ENCODE measurements at regions not wholly inside any gene's neighbourhood (a gene's known extent, or its start where the extent isn't known, plus 50 kb on each side); places are given as distances from the start of the nearest gene placed in this dataset.
"Not testable (repeated sequence)": the region's sequence is repeated elsewhere in the genome, so short reads cannot be mapped to it uniquely, and the experiment has no call there.

DNA sequence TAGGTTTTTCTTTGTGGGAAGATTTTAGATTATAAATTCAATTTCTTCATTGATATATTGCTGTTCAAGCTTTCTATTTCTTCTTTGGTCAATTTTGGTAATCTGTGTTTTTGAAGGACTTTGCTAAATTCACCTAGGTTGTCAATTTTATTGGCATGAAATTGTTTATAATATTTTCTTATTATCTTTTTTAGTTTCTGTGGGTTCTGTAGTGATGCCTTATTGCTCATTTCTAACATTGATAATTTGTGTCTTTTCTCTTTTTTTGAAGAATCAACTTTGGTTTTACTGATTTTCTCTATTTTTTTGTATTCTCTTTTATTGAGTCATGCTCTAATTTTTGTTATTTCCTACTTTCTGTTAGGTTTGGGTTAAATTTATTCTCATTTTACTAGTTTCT is 123.2 kb downstream of the ADSS2 start:
- TF ChIP-seq, protein P1, sequence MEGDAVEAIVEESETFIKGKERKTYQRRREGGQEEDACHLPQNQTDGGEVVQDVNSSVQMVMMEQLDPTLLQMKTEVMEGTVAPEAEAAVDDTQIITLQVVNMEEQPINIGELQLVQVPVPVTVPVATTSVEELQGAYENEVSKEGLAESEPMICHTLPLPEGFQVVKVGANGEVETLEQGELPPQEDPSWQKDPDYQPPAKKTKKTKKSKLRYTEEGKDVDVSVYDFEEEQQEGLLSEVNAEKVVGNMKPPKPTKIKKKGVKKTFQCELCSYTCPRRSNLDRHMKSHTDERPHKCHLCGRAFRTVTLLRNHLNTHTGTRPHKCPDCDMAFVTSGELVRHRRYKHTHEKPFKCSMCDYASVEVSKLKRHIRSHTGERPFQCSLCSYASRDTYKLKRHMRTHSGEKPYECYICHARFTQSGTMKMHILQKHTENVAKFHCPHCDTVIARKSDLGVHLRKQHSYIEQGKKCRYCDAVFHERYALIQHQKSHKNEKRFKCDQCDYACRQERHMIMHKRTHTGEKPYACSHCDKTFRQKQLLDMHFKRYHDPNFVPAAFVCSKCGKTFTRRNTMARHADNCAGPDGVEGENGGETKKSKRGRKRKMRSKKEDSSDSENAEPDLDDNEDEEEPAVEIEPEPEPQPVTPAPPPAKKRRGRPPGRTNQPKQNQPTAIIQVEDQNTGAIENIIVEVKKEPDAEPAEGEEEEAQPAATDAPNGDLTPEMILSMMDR (IDR thresholded peaks at IDR 0.05) = no peak
- H3K9me3 ChIP-seq = no peaks in the 10 kb centered on the region
- H3K27ac ChIP-seq = no peak overlapping the region
- H3K36me3 ChIP-seq = no peaks in the 10 kb centered on the region
- H3K4me1 ChIP-seq (ENCODE audit: control insufficient read depth in 1 of 2, insufficient read depth in 1 of 2, low read depth in 1 of 2, low read length in 1 of 2) = peaks cover 24% of the 10 kb centered on the region in 2 experiments
- H3K4me3 ChIP-seq (ENCODE audit: low read depth in 1 of 2, low read length in 1 of 2) = no peak overlapping the region
- H3K27me3 ChIP-seq = no peaks in the 10 kb centered on the region

DNA sequence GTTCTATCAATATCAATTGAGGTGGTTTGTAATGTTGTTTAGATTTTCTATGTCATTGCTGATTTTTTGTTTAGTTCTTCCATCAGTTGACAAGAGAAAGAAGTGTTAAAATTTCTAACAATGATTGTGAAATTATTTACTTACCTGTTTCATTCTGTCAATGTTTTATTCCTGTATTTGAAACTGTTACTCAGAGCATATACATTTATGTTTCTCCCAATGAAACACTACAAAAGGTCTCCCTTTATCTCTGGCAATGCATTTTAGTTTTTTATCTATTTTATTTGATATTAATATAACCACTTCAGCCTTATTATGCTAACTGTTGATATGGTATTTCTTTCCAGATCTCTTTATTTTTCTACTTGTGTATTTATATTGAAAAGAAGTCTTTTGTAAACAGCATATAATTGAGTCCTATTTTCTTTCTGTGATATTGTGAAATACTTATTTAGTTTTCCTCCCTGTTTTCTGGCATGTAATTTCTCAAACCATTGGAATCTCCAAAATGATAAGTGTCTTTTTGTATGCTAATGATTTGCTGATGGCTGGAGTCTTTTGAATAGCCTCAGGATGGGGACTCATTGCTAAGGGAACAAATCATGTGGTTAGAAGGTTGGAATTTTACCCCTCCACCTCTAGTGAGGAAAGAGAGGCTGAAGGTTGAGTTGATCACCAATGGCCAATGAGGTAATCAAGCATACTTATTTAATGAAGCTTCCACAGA is 122.0 kb downstream of the ADSS2 start:
- Histone ChIP-seq H3K27ac (no peak overlapping the region), H3K9me3 (no peaks in the 10 kb centered on the region), H3K4me3 (ENCODE audit: low read depth in 1 of 2, low read length in 1 of 2) (no peak overlapping the region), H3K27me3 (no peaks in the 10 kb centered on the region), H3K4me1 (ENCODE audit: control insufficient read depth in 1 of 2, insufficient read depth in 1 of 2, low read depth in 1 of 2, low read length in 1 of 2) (peaks cover 11 to 12% of the 10 kb centered on the region in 2 experiments), H3K36me3 (no peaks in the 10 kb centered on the region)
- TF ChIP-seq, protein P1 (IDR thresholded peaks at IDR 0.05) = no peak

DNA sequence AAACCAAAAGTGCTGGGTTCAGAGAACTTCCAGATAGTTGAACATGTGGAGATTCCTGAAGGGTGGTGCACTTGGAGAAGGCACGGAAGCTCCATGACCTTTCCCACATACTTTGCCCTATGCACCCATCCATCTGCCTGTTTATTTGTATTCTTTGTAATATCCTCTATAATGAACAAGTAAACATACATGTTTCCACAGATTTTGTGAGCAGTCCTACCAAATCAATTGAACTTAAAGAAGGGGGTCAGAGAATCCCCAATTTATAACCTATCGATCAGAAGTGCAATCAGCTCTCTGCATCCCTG is 121.4 kb downstream of the ADSS2 start:
- Histone ChIP-seq H3K36me3 (no peaks in the 10 kb centered on the region), H3K27ac (no peak overlapping the region), H3K9me3 (no peaks in the 10 kb centered on the region), H3K4me1 (ENCODE audit: control insufficient read depth in 1 of 2, insufficient read depth in 1 of 2, low read depth in 1 of 2, low read length in 1 of 2) (peaks cover 6% of the 10 kb centered on the region in 2 experiments), H3K27me3 (no peaks in the 10 kb centered on the region), H3K4me3 (ENCODE audit: low read depth in 1 of 2, low read length in 1 of 2) (no peak overlapping the region)
- TF ChIP-seq, protein P1 (IDR thresholded peaks at IDR 0.05) = no peak

DNA sequence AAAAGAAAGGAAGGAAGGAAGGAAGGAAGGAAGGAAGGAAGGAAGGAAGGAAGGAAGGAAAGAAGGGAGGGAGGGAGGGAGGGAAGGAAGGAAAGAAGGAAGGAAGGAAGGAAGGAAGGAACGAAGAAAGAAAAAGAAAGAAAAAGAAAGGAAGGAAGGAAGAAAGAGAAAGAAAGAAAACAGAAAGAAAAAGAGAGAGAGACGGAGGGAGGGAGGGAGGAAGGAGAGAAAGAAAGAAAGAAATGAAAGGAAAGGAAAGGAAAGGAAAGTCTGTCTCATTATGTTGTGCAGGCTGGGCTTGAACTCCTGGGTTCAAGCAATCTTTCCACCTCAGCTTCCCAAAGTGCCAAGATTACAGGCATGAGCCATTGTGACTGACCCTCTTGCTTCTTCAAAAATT is 118.9 kb downstream of the ADSS2 start:
- not testable (repeated sequence) for H3K4me1 ChIP-seq (ENCODE audit: control insufficient read depth in 1 of 2, insufficient read depth in 1 of 2, low read depth in 1 of 2, low read length in 1 of 2); H3K9me3 ChIP-seq; H3K36me3 ChIP-seq; H3K27me3 ChIP-seq; H3K4me3 ChIP-seq (ENCODE audit: low read depth in 1 of 2, low read length in 1 of 2); H3K27ac ChIP-seq

DNA sequence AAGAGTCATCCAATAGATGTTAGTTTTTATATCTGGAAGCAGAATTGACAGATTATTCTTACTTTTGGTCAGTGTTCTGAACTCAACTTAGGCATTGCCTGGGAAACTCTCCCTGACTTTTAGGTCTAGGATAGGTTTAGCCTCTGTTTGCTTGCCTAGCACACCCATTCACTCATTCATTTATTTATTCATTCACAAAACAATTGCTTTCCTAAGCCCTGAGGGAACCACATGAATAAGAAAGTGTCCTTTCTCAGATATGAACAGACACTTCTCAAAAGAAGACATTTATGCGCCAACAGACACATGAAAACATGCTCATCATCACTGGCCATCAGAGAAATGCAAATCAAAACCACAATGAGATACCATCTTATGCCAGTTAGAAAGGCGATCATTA is 117.4 kb downstream of the ADSS2 start:
- H3K4me1 ChIP-seq (ENCODE audit: control insufficient read depth in 1 of 2, insufficient read depth in 1 of 2, low read depth in 1 of 2, low read length in 1 of 2); H3K9me3 ChIP-seq; H3K27me3 ChIP-seq; H3K4me3 ChIP-seq (ENCODE audit: low read depth in 1 of 2, low read length in 1 of 2); H3K36me3 ChIP-seq; H3K27ac ChIP-seq: not testable (repeated sequence)

DNA sequence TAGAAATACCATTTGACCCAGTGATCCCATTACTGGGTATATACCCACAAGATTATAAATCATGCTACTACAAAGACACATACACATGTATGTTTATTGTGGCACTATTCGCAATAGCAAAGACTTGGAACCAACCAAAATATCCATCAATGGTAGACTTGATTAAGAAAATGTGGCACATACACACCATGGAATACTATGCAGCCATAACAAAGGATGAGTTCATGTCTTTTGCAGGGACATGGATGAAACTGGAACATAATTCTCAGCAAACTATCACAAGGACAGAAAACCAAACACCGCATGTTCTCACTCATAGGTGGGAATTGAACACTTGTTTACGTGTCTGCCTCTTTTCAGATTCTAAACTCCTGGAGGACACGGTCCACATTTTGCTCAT is 116.9 kb downstream of the ADSS2 start:
- not testable (repeated sequence) for H3K27ac ChIP-seq; H3K36me3 ChIP-seq; H3K9me3 ChIP-seq; H3K27me3 ChIP-seq; H3K4me1 ChIP-seq (ENCODE audit: control insufficient read depth in 1 of 2, insufficient read depth in 1 of 2, low read depth in 1 of 2, low read length in 1 of 2); H3K4me3 ChIP-seq (ENCODE audit: low read depth in 1 of 2, low read length in 1 of 2)

DNA sequence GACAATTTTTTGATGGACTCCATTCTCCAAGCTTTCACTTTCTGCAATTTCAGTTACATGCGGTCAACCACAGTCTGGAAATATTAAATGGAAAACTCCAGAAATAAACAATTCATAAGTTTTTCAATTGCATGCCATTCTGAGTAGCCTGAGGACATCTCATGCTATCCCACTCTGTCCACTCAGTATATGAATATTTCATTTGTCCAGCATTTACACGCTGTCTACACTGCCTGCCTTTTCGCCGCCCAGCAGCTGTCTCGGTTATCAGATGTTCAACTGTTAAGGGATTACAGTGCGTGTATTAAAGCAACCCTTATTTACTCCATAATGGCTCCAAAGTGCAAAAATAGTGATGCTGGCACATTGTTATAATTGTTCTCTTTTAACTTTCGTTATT is 116.3 kb downstream of the ADSS2 start:
- H3K27me3 ChIP-seq = no peaks in the 10 kb centered on the region
- no peaks in the 10 kb centered on the region for H3K4me1 ChIP-seq (ENCODE audit: control insufficient read depth in 1 of 2, insufficient read depth in 1 of 2, low read depth in 1 of 2, low read length in 1 of 2)
- TF ChIP-seq, protein P1 (IDR thresholded peaks at IDR 0.05) = no peak
- H3K9me3 ChIP-seq = no peaks in the 10 kb centered on the region
- H3K36me3 ChIP-seq = no peaks in the 10 kb centered on the region
- H3K4me3 ChIP-seq (ENCODE audit: low read depth in 1 of 2, low read length in 1 of 2) = no peak overlapping the region
- no peak overlapping the region for H3K27ac ChIP-seq
